GM12892 (cell line): ENCODE measurements at regions not wholly inside any gene's neighbourhood (a gene's known extent, or its start where the extent isn't known, plus 50 kb on each side); places are given as distances from the start of the nearest gene placed in this dataset.
A peak's percentile ranks its signal among the peaks of the same experiment; 100 is the strongest.

Source experiments
- DNase-seq: peaks from one replicate; pipeline ENCODE4 v3.0.0; 2011; ENCODE audit not compliant: insufficient read length
- FAIRE-seq: peaks from 2 replicates; lab custom pipeline; 2011; peaks lifted over from hg19 to GRCh38; lab: Jason Lieb, UNC
- POLR2A ChIP-seq: IDR thresholded peaks from 2 replicates; pipeline ENCODE4 v1.6.1; 2011; ENCODE audit warnings: low read depth, low read length, control low read depth
- POLR2AphosphoS5 ChIP-seq: IDR thresholded peaks from 2 replicates; pipeline ENCODE4 v1.6.1; 2011; ENCODE audit warnings: low read depth, low read length, control low read depth
- TAF1 ChIP-seq: IDR thresholded peaks from 2 replicates; pipeline ENCODE4 v1.6.1; 2011; ENCODE audit warnings: low read depth, mild to moderate bottlenecking, control low read depth, low read length, borderline replicate concordance

GRCh38 chr22:22352371-22352999, 107.9 kb downstream of the VPREB1 start:
- no peak for FAIRE-seq
- no peak for DNase-seq
- TF ChIP-seq POLR2AphosphoS5 (no peak), TAF1 (no peak), POLR2A (no peak)

DNA sequence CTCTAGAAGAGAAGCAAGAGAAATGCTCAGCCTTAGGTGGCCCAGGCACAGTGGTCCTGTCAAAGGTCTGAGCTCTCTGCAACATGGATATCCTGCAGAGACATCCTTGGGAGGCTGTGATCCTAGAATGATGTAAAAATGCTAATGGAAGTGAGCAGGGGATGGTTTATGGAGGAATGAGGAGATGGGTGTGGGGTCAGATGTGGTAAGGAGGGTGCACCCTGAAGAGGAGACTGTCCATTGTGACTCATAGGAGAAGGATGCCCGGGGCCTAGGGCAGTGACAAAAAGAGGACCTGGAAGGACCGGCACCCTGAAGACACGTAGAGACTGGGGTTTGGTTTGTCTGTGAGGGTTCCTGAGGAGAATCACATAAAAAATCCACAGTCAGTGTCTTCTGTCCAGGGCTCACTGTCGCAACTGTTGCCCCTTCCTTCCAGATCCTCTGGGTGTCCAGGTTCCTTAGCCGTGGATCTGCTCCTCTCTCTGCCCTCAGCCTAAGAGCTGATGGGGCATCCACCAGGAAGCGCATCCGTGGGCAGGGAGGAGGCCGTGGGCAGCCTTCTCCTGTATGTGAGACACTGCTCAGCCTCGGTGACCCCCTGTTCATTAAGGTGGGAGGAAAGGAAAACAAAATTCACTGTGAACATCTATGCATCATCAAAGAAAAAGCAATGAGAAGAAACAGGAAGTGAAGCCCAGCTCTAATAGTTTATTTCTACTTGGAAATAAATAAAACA, 110.7 kb downstream of the VPREB1 start:
- no peak for FAIRE-seq
- no peak for DNase-seq
- TF ChIP-seq POLR2A (no peak), TAF1 (no peak), POLR2AphosphoS5 (no peak)

GRCh38 chr22:22357024-22357883, 112.7 kb downstream of the VPREB1 start:
- peak; percentile 93 for FAIRE-seq
- TF ChIP-seq POLR2AphosphoS5 (no peak), POLR2A (no peak), TAF1 (no peak)

DNA sequence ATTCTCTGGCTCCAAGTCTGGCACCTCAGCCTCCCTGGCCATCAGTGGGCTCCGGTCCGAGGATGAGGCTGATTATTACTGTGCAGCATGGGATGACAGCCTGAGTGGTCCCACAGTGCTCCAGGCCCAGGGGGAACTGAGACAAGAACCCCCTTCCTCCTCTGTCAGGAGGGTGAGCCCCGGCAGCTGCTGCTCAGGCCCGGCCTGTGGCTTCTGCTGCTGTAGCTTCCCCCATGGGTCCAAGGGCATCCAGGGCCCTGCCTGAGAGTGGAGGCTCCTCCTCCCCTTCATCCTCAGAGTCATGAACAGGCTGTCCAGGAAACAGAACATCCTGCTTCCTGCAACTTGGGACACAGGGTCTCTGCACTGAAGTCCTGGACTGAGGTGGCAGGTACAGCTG, 113.6 kb downstream of the VPREB1 start:
- no peak for TF ChIP-seq POLR2A
- TF ChIP-seq TAF1: no peak
- TF ChIP-seq POLR2AphosphoS5: no peak
- DNase-seq: no peak
- FAIRE-seq: no peak

More at GRCh38 chr22:22357024-22357883, 112.7 kb downstream of the VPREB1 start:
- peak; percentile 77 for DNase-seq

DNA sequence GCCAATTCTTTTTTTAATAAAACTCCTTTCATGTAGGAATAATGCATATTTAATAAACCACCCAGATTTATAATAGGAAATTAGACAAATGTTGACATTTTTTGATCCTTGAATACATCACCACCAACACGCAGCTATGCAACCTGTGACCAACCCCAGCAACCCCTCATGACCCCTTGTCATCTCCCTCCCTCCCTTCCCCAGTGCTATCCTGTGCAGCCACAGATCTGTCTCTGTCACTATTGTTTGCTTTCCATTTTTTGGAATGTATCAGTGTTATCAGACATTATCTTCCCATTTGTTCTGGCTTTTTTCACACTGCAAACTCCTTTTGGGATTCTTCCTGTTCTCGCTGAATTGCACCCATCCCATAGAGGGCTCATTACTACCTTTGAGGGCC, 114.1 kb downstream of the VPREB1 start:
- no peak for TF ChIP-seq POLR2AphosphoS5
- TF ChIP-seq TAF1: no peak
- TF ChIP-seq POLR2A: no peak
- FAIRE-seq (no peak), DNase-seq (no peak)

DNA sequence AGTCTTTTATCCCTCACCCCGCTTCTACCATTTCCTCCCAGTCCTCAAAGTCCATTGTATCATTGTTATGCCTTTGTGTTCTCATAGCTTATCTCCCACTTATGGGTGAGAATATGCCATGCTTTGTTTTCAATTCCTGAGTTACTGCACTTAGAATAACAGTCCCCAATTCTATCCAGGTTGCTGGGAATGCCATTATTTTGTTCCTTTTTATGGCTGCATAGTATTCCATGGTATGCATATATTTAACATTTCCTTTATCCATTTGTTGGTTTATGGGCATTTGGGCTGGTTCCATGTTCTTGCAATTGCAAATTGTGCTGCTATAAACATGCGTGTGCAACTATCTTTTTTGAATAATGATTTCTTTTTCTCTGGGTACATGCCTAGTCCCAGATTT, 114.9 kb downstream of the VPREB1 start:
- TF ChIP-seq TAF1: no peak
- TF ChIP-seq POLR2A: no peak
- FAIRE-seq (no peak), DNase-seq (no peak)

DNA sequence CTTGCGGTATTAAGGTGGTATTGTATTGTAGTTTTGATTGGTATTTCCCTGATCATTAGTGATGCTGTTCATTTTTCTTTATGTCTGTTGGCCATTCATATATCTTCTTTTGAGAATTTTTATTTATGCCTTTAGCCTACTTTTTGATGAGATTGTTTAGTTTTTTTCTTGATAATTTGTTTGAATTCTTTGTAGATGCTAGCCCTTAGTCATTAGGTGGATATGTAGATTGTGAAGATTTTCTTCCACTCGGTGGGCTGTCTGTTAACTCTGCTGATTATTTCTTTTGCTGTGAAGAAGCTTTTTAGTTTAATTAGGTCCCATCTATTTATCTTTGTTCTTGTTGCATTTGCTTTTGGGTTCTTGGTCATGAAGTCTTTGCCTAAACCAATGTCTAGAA, 115.4 kb downstream of the VPREB1 start:
- TF ChIP-seq TAF1 (no peak), POLR2AphosphoS5 (no peak), POLR2A (no peak)
- DNase-seq (no peak), FAIRE-seq (no peak)

DNA sequence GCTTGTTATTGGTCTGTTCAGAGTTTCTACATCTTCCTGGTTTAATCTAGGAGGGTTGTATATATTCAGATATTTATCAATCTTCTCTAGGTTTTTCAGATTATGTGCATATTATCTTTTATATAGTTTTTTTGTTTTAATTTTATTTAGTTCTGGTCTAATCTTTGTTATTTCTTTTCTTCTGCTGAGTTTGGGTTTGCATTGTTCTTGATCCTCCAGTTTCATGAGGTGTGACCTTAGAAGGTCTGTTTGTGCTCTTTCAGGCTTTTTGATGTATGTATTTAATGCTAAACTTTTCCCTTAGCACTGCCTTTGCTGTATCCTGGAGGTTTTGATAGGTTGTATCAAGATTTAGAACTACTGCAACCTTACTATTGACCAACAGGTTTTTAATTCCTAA, 117.7 kb downstream of the VPREB1 start:
- DNase-seq: no peak
- TF ChIP-seq TAF1 (no peak), POLR2AphosphoS5 (no peak), POLR2A (no peak)
- no peak for FAIRE-seq

GRCh38 chr22:22362936-22363335, 118.3 kb downstream of the VPREB1 start:
- TF ChIP-seq POLR2A: no peak
- no peak for FAIRE-seq
- DNase-seq: no peak

DNA sequence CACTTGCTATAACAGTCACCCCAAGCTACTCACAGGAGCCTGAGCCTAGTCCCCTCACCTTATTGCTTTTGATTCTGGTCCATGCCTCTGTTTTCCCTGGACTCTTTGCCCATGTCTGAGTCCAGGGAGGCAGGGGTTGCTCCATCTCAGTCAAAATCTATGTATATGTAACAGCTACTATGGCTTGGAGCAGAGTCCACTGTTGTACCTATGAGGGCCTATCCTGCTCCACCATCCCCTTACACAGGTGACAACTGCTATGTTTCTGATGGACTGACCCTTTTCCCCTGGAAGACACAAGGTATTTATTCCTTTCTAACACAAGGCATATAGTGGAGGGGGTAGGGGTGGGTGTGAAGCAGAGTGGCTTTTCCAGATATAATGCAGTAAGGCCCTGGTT, 119.6 kb downstream of the VPREB1 start:
- TF ChIP-seq TAF1 (no peak), POLR2A (no peak), POLR2AphosphoS5 (no peak)
- no peak for DNase-seq
- no peak for FAIRE-seq

GRCh38 chr22:22366537-22366936, 122.0 kb downstream of the VPREB1 start:
- TF ChIP-seq TAF1 (no peak), POLR2AphosphoS5 (no peak), POLR2A (no peak)
- no peak for FAIRE-seq
- no peak for DNase-seq
